ENCODE measurements at regions not wholly inside any gene's neighbourhood (a gene's known extent, or its start where the extent isn't known, plus 50 kb on each side); places are given as distances from the start of the nearest gene placed in this dataset.
"Not testable (repeated sequence)": the region's sequence is repeated elsewhere in the genome, so short reads cannot be mapped to it uniquely, and the experiment has no call there.

DNA sequence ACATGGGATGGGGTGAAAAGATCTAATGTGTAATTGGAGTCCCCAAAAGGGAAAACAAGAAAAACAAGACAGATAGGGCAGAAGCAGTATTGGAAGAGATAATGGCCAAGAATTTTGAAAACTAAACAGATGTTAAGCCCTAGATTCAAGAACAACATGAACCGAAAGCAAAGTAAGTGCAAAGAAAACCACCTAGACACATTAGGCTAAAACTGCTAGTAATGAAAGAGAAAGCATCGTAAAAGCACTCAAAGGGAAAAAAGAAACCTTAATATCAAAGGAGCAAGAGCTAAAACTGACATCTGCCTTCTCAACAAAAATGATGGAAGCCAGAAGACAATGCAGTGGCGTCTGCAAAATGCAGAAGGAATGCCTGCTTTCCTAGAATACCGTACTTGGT, 92.1 kb upstream of the ADORA2B start:
- TF ChIP-seq, protein P1, sequence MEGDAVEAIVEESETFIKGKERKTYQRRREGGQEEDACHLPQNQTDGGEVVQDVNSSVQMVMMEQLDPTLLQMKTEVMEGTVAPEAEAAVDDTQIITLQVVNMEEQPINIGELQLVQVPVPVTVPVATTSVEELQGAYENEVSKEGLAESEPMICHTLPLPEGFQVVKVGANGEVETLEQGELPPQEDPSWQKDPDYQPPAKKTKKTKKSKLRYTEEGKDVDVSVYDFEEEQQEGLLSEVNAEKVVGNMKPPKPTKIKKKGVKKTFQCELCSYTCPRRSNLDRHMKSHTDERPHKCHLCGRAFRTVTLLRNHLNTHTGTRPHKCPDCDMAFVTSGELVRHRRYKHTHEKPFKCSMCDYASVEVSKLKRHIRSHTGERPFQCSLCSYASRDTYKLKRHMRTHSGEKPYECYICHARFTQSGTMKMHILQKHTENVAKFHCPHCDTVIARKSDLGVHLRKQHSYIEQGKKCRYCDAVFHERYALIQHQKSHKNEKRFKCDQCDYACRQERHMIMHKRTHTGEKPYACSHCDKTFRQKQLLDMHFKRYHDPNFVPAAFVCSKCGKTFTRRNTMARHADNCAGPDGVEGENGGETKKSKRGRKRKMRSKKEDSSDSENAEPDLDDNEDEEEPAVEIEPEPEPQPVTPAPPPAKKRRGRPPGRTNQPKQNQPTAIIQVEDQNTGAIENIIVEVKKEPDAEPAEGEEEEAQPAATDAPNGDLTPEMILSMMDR (IDR thresholded peaks at IDR 0.05): not testable (repeated sequence)
- TF ChIP-seq POLR2AphosphoS5, POLR2A (IDR thresholded peaks at IDR 0.05): not testable (repeated sequence)

Measured in prostate gland (tissue), 2 donors.